GM19395 (cell line): ENCODE measurements at regions not wholly inside any gene's neighbourhood (a gene's known extent, or its start where the extent isn't known, plus 50 kb on each side); places are given as distances from the start of the nearest gene placed in this dataset.

Experiments
- ATAC-seq: cut with Tn5 transposase; IDR thresholded peaks from one replicate; pipeline ENCODE4 v1.9.1; 2021; ENCODE audit warnings: mild to moderate bottlenecking, moderate library complexity; ENCODE audit not compliant: unreplicated experiment

DNA sequence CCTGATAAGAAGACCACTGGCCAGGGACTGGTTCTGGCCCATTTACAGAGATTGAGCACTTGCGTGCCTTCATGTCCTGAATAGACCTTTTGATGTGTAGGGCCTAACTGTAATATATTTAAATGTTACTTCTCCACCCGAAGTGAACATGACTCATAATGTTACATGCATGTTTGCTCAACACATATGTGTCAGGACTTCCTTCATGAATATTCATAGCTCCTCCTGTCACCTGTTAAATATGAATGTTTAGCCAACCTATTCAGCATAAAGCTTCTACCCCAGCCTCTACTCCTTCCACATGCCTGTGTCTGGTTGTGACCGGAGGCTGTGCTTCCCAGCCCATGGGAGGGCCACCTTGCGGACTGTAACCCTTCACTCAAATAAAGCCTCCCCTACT lies 457.5 kb downstream of the IRX1 start:
- no peak for ATAC-seq

GRCh38 chr5:4054092-4054491 lies 458.5 kb downstream of the IRX1 start:
- no peak for ATAC-seq

- no peak for ATAC-seq
These were observed 463.3 kb downstream of the IRX1 start for GRCh38 chr5:4058899-4059298.

DNA sequence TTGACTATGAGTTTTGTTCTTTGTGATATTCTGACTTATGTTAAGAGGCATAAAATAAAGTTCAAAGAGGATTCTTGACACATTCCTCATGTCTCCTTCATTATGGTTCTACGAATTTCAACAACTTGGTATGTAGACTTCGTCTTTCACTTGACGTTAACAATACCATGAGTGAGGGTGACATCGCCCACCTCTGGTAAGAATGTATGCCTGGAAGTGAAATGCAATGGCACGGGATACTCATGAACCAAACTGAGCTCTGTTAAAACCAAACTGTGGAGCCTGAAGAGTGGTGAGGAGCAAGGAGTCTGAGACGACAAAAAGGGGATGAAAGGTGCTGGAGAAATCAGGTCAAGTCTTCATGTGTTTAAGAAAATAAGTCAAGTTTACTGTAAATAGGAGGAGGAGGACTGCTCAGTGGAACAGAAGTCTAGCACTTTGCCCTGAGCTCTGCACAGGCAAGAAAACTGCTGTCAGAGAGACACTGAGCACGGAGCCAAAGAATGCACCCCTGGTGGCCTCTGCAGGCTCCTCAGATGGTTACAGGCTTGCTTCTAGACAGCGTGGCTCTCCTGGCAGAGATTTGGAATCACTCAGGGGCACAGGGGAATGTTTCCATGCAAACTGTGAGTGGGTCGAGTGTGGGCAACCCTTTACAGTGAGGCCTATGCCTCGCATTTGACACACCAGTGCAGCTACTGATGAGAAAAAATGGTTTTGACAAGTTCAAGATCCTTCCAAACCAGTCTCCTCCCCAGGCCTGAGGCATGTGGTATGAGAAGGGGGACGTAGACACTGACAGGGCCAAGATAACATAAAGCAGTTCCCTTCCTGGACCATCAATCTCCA lies 470.1 kb downstream of the IRX1 start:
- no peak for ATAC-seq

DNA sequence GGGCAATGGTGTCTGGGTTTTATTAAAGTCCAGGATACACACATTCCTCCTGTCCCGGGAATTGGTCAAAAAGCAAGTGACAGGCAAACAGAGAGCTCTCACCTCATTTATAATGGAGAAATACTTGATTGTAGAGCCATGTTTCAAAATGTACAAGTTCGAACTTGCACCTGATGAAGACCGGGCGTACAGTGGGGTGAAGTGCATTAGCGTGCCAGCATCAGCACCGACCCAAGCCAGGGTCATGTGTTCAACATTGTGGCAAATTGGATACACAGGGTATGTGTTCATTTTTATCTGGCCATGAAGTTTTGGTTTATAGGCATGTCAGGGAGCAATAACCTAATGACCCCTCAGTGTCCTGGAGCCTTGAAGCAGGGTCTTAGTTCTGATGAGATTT lies 472.5 kb downstream of the IRX1 start:
- ATAC-seq = no peak

- no peak for ATAC-seq
These were observed 482.9 kb downstream of the IRX1 start for GRCh38 chr5:4078544-4078943.

- ATAC-seq = no peak
These were observed 484.2 kb downstream of the IRX1 start for GRCh38 chr5:4079831-4080230.

DNA sequence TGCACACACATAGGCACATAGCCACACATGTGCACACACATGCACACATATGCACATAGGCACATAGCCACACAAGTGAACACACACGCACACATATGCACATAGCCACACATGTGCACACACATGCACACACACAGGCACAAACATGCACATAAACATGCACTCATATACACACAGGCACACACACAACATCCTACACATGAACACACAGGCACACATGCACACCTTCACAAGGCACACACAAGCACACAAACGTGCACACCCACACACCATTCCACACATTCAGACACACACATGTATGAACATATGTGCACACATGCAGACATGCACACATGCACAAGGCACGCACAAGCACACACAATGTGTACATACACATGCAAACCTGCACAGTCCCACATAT lies 484.7 kb downstream of the IRX1 start:
- ATAC-seq = no peak

DNA sequence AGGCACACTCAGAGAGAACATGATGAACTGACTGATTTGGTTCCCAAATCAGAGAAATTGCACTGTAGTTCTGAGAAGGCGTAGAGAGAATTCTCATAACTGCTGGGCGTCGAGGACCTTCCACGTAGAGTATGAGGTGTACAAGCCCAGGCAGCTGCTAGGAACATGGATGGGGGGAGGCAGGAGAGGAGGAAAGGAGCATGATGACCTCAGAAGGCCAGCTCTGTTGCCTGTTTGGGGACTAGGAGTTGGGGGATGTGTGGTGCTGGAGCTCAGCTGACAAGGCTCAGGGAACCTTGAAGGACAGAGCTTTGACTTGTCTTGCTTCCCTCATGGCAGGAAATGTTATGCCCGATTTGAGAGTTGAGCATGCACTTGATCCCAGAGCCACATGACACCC lies 485.4 kb downstream of the IRX1 start:
- no peak for ATAC-seq

- no peak for ATAC-seq
These were observed 485.8 kb downstream of the IRX1 start for GRCh38 chr5:4081466-4081865.

DNA sequence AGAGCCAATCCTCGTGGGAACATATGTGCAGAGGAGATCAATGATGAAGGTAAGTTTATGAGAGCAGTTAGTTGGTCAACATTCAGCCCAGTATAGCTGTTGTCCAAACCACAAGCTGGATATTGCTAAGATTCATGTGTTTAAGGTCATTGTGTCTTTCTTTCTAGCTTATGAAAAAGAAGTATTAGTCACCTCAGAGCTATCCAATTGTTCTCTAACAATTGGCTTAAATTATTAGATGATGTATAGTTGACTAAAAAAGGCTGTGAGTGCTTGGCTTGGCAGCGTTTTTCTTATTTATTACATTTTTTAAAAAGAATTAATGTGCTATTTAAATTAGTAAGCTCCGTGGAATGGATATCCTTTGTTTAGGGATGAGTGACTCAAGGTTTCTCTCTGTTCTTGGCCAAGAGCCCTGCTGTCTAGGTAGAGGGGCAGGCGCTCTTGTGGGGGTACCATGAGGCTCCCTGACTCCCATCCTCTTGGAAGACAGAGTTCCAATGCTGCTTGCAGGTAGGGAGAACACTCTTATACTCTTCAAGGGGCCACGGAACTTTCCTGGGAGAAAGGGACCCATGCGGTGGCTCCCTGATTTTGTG lies 487.4 kb downstream of the IRX1 start:
- no peak for ATAC-seq

- ATAC-seq = no peak
These were observed 488.1 kb downstream of the IRX1 start for GRCh38 chr5:4083591-4084337.

- no peak for ATAC-seq
These were observed 490.4 kb downstream of the IRX1 start for GRCh38 chr5:4086081-4086480.

DNA sequence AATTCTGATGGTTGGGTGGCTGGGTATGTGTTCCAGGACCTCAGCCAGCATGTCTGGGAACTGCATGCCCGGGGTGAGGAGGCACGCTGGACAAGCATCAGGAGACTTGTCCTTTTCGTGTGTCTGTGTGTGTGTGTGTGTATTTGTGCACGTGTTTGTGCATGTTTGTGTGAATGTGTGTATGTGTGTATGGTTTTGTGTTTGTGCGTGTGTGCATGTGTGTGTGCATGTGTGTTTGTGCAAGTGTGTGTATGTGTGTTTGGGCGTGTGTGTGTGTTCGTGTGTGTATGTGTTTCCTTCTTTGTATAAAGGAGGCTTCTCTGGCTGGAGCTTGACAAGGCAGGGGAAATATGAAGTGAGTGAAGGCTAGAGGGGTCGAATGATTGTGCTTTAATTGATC lies 491.5 kb downstream of the IRX1 start:
- no peak for ATAC-seq

- ATAC-seq = no peak
These were observed 493.5 kb downstream of the IRX1 start for GRCh38 chr5:4089087-4089486.

DNA sequence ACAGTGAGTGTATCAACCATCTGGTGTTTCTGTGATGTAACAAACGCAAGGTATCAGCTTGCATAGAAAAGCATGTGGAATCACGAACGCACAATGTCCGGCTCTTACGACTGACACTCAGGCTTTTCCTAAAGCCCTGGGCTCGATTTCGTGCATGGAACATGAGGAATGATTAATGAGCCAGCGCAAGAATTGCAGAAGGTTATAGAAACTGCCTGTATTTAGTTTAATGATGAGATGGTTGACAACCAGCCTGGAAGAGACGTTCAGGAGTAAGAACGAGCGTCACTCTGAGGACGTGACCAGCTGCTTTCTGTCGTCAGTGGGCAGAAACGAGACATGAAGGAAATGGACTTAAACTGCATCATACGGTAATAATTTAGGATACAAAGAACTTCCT lies 497.6 kb downstream of the IRX1 start:
- no peak for ATAC-seq

- ATAC-seq = no peak
These were observed 498.3 kb downstream of the IRX1 start for GRCh38 chr5:4093970-4094369.

DNA sequence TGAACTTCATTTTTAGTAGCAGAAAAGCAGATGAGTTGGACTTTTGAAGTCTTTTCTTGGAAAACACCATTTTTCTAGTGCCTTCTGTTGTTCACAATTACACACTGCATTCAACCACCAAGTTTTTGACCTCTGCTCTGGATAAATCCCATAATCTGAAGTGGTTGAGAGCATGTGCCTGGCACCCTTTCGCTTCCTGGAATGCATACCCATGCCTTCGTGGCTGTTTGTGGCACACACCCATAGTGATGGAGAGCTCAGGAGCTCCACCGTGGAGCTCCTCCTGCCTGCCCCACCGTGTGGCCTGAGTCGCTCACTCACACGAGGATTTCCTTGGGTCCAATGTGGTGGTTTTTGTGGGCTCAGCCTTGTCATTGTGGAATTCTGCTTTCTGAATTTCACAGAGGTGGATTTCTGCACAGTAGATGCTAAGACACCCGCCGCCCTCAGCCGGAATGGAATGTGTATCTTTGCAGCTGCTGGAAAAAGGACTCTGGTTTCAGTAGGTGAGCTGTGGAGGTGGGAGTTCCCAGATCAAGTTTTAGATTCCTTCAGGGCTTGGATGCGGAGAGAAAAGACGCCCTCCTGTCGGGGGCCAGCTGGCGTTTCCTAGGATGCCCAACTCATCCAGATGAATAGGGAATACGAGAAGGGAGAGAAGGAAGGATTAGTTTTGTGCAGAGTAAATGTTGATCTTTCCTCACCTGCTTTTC lies 500.4 kb downstream of the IRX1 start:
- ATAC-seq = no peak

DNA sequence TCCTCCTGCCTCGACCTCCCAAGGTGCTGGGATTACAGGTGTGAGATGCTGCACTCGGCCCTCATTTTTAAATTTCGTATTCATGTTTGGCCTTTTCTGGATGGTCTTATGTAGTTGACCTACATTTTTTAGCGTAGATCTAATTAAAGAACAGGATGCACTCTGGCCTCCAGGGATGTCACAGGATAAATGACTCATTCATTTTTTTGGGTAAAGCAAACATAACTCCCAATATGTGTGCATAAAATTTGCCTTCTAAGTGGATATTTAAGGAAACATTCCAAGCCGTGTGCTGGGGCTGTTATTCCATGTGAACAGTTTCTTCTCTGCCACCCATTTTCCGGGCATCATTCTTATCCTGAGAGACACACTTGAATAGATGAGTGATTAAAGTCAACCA lies 501.6 kb downstream of the IRX1 start:
- no peak for ATAC-seq

- no peak for ATAC-seq
These were observed 502.6 kb downstream of the IRX1 start for GRCh38 chr5:4098226-4098625.

- no peak for ATAC-seq
These were observed 503.8 kb downstream of the IRX1 start for GRCh38 chr5:4099386-4099785.
